Fibroblast of lung (primary cell): ENCODE measurements at regions not wholly inside any gene's neighbourhood (a gene's known extent, or its start where the extent isn't known, plus 50 kb on each side); places are given as distances from the start of the nearest gene placed in this dataset.

ENCODE experiments used
- DNase-seq, 2 donors: peaks; one replicate each; pipeline versions ENCODE4 v3.0.0 to v3.0.0-alpha.2; 2010; ENCODE audit warnings: low read depth in 2 of 2
- H2AFZ ChIP-seq: 2 replicates; pipeline ENCODE4 v1.5.1; 2012; ENCODE audit warnings: low read length, control low read depth, inconsistent platforms
- H3K27ac ChIP-seq: 2 replicates; pipeline ENCODE4 v1.5.1; 2011; ENCODE audit warnings: low read length, control low read depth; ENCODE audit not compliant: insufficient read depth
- H3K27me3 ChIP-seq: 2 replicates; pipeline ENCODE4 v1.5.1; 2011; ENCODE audit warnings: mild to moderate bottlenecking, low read length; ENCODE audit not compliant: control insufficient read depth, insufficient read depth
- H3K36me3 ChIP-seq: 2 replicates; pipeline ENCODE4 v1.5.1; 2011; ENCODE audit warnings: low read length; ENCODE audit not compliant: control insufficient read depth, insufficient read depth
- H3K4me1 ChIP-seq: 2 replicates; pipeline ENCODE4 v1.5.1; 2011; ENCODE audit warnings: low read length; ENCODE audit not compliant: control insufficient read depth, insufficient read depth; ENCODE audit errors: extremely low read depth
- H3K4me2 ChIP-seq: 2 replicates; pipeline ENCODE4 v1.5.1; 2011; ENCODE audit warnings: low read length, control low read depth; ENCODE audit not compliant: insufficient read depth; ENCODE audit errors: extremely low read depth
- H3K4me3 ChIP-seq, 4 experiments: fragments of 200-600 bp in 1 of 4; sonication (generic) in 1 of 4; replicated peaks in 1 of 4; 2 replicates each; pipeline ENCODE4 v1.5.1; 2011 to 2016; ENCODE audit warnings: low read length in 4 of 4, low read depth in 3 of 4, mild to moderate bottlenecking in 3 of 4, control low read depth in 2 of 4, inconsistent platforms in 1 of 4, mixed read lengths in 1 of 4; ENCODE audit not compliant: insufficient read depth in 1 of 4; ENCODE audit errors: control extremely low read depth in 1 of 4
- H3K79me2 ChIP-seq: 2 replicates; pipeline ENCODE4 v1.5.1; 2012; ENCODE audit warnings: mild to moderate bottlenecking, low read length, inconsistent platforms; ENCODE audit not compliant: control insufficient read depth, insufficient read depth
- H3K9ac ChIP-seq: 2 replicates; pipeline ENCODE4 v1.5.1; 2011; ENCODE audit warnings: mild to moderate bottlenecking, low read length, control low read depth; ENCODE audit not compliant: insufficient read depth
- H3K9me3 ChIP-seq: 2 replicates; pipeline ENCODE4 v1.5.1; 2012; ENCODE audit warnings: low read depth, low read length; ENCODE audit not compliant: control insufficient read depth, insufficient read depth
- H4K20me1 ChIP-seq: 2 replicates; pipeline ENCODE4 v1.5.1; 2011; ENCODE audit warnings: low read length; ENCODE audit not compliant: control insufficient read depth, insufficient read depth; ENCODE audit errors: extremely low read depth
- EZH2 ChIP-seq: IDR thresholded peaks from 2 replicates; pipeline ENCODE4 v1.5.1; 2012; ENCODE audit warnings: low read length, control low read depth, mild to moderate bottlenecking; ENCODE audit errors: missing control alignments
- TF ChIP-seq, protein P1 (sequence below), 2 donors: IDR thresholded peaks in 1 of 2; conservative IDR thresholded peaks in 1 of 2; 1 replicate in 1 of 2; 2 replicates in 1 of 2; pipeline ENCODE4 v1.5.1; 2011 to 2012; ENCODE audit warnings: low read length in 2 of 2, control low read depth in 1 of 2, inconsistent platforms in 1 of 2, low read depth in 1 of 2, mild to moderate bottlenecking in 1 of 2

DNA sequence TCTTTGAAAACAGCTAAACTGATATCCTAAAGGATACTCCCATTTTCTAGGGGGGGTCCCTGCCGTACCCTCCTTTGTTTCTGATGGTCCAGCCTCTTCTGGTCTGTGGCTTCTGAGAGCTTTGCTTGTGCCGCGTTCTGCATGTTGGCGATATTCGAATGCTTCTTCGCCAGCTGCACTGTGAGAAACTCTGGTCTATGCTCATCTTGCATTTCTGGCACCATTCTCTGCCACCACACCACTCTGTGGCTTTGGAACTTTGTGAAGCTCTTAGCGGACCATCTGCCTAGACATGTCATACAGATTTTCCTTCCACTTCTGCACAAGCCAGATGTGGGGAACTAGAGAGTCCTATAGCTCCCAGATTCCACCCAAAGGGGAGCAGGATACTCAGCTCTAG lies 197.2 kb downstream of the REEP3 start:
- Histone ChIP-seq H3K4me2 (no peak overlapping the region), H3K9ac (no peak overlapping the region), H3K36me3 (no peaks in the 10 kb centered on the region), H3K79me2 (no peaks in the 10 kb centered on the region), H3K9me3 (no peaks in the 10 kb centered on the region), H3K4me3 (no peak overlapping the region), H3K27ac (no peak overlapping the region), H3K4me1 (no peaks in the 10 kb centered on the region), H4K20me1 (no peaks in the 10 kb centered on the region), H2AFZ (no peak overlapping the region), H3K27me3 (no peaks in the 10 kb centered on the region)
- no peak for DNase-seq
- TF ChIP-seq, protein P1, sequence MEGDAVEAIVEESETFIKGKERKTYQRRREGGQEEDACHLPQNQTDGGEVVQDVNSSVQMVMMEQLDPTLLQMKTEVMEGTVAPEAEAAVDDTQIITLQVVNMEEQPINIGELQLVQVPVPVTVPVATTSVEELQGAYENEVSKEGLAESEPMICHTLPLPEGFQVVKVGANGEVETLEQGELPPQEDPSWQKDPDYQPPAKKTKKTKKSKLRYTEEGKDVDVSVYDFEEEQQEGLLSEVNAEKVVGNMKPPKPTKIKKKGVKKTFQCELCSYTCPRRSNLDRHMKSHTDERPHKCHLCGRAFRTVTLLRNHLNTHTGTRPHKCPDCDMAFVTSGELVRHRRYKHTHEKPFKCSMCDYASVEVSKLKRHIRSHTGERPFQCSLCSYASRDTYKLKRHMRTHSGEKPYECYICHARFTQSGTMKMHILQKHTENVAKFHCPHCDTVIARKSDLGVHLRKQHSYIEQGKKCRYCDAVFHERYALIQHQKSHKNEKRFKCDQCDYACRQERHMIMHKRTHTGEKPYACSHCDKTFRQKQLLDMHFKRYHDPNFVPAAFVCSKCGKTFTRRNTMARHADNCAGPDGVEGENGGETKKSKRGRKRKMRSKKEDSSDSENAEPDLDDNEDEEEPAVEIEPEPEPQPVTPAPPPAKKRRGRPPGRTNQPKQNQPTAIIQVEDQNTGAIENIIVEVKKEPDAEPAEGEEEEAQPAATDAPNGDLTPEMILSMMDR (conservative IDR thresholded peaks at IDR 0.05 in 1 of 2, IDR thresholded peaks at IDR 0.05 in 1 of 2; ENCODE audit: low read depth in 1 of 2, low read length in 2 of 2) = no peak
- TF ChIP-seq EZH2 = no peak

DNA sequence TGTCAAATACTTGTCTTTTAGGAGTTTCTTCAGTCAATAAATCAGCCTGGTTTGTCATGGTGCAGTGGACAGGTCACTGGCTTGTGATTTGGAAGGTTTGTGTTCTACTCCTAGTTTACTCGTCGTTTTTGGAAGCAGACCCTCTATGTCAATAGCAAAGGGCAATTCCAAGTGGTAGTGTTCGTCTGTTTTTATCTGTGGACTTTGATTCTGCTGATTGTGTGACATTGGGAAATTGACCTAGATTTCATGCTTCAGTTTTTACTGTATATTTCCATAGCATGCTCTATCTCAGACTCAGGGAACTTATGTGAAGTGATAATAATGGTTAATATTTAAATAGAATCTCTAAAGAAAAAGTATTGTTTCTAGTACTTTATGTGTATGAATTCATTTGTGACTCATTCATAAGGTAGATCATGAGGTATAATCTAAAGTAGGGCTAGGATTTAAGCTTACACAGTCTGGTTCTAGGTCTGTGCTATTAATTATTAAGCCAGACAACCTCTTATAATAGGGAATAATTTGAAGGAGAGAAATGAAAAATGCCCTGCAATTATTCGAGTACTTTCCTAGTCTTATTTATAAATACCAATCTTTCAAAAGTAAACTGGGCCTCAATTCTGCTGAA lies 198.1 kb downstream of the REEP3 start:
- Histone ChIP-seq H3K9ac (no peak overlapping the region), H3K27me3 (no peaks in the 10 kb centered on the region), H3K9me3 (no peaks in the 10 kb centered on the region), H4K20me1 (no peaks in the 10 kb centered on the region), H3K4me1 (no peaks in the 10 kb centered on the region), H3K4me2 (no peak overlapping the region), H3K79me2 (no peaks in the 10 kb centered on the region), H3K36me3 (no peaks in the 10 kb centered on the region), H2AFZ (no peak overlapping the region), H3K4me3 (no peak overlapping the region), H3K27ac (no peak overlapping the region)
- TF ChIP-seq, protein P1 (conservative IDR thresholded peaks at IDR 0.05 in 1 of 2, IDR thresholded peaks at IDR 0.05 in 1 of 2; ENCODE audit: low read depth in 1 of 2, low read length in 2 of 2) = no peak
- TF ChIP-seq EZH2 = no peak
- DNase-seq = no peak

DNA sequence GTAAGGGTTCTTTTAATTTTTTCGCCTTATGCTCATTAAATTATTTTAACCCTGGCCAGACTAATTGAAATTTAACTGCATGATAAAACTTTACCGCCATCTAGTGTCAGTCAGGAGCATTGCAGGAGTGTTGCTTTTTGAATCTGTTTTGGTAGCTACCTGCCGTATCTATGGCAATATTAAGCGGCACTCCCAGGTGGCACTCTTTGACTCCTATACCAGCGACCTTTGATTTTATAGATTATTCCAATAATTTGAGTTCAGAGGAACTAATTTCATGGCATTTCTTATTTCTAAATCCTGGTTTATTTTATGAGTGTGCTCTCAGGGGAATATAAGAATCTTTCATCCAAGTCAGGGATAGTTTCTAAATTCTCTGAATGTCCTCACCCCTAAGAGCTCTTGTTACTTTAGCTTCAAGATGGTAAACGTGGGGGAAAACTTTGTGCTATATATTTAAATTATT lies 198.9 kb downstream of the REEP3 start:
- DNase-seq = peak; percentile 19 to 64
- H2AFZ ChIP-seq = no peak overlapping the region
- no peak overlapping the region for H3K4me2 ChIP-seq

More for the DNA sequence above, 198.9 kb downstream of the REEP3 start:
- no peaks in the 10 kb centered on the region for H3K4me1 ChIP-seq
- H3K36me3 ChIP-seq = no peaks in the 10 kb centered on the region
- TF ChIP-seq, protein P1 (conservative IDR thresholded peaks at IDR 0.05 in 1 of 2, IDR thresholded peaks at IDR 0.05 in 1 of 2; ENCODE audit: low read depth in 1 of 2, low read length in 2 of 2) = peak; percentile 89 to 94
- no peak for TF ChIP-seq EZH2
- H3K79me2 ChIP-seq = no peaks in the 10 kb centered on the region
- no peak overlapping the region for H3K4me3 ChIP-seq
- H4K20me1 ChIP-seq = no peaks in the 10 kb centered on the region
- no peak overlapping the region for H3K9ac ChIP-seq
- H3K9me3 ChIP-seq = no peaks in the 10 kb centered on the region
- no peak overlapping the region for H3K27ac ChIP-seq
- H3K27me3 ChIP-seq = no peaks in the 10 kb centered on the region
